ENCODE measurements at regions not wholly inside any gene's neighbourhood (a gene's known extent, or its start where the extent isn't known, plus 50 kb on each side); places are given as distances from the start of the nearest gene placed in this dataset.

DNA sequence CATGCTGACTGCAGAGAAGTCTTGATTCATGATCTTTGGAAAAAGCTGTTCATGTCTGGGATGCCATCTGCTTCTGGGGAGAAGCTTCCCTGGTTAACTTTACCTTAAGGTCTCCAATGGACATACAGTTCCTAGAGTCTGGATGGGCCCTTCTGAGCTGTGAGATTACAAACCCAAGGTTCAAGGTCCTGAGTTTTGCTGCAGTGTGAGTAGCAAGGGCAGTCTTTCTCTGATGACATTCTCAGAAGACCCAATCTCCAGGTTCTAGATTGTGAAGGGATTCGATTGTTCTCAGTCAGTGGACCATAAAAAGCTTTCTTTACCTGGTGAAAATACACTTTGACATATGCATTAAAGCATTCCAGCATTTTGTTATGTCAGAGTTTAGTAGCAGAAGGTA, 179.2 kb downstream of the AASDH start:
- Histone ChIP-seq H3K27ac (no peak overlapping the region), H3K4me3 (no peak overlapping the region), H3K27me3 (no peaks in the 10 kb centered on the region), H3K36me3 (no peaks in the 10 kb centered on the region), H3K9me3 (no peaks in the 10 kb centered on the region), H3K4me1 (no peaks in the 10 kb centered on the region)
- 50 to 89% methylated on average over 1 of the region's 1 CpG for WGBS, 2 donors (ENCODE audit: low coverage in 1 of 2)
- ATAC-seq: no peak
- TF ChIP-seq EP300 (IDR thresholded peaks at IDR 0.05): no peak
- no peak for TF ChIP-seq POLR2AphosphoS5 (IDR thresholded peaks at IDR 0.05)
- TF ChIP-seq, protein P1, sequence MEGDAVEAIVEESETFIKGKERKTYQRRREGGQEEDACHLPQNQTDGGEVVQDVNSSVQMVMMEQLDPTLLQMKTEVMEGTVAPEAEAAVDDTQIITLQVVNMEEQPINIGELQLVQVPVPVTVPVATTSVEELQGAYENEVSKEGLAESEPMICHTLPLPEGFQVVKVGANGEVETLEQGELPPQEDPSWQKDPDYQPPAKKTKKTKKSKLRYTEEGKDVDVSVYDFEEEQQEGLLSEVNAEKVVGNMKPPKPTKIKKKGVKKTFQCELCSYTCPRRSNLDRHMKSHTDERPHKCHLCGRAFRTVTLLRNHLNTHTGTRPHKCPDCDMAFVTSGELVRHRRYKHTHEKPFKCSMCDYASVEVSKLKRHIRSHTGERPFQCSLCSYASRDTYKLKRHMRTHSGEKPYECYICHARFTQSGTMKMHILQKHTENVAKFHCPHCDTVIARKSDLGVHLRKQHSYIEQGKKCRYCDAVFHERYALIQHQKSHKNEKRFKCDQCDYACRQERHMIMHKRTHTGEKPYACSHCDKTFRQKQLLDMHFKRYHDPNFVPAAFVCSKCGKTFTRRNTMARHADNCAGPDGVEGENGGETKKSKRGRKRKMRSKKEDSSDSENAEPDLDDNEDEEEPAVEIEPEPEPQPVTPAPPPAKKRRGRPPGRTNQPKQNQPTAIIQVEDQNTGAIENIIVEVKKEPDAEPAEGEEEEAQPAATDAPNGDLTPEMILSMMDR (IDR thresholded peaks at IDR 0.05): no peak
- TF ChIP-seq POLR2A (IDR thresholded peaks at IDR 0.05): no peak

- TF ChIP-seq POLR2A (IDR thresholded peaks at IDR 0.05): no peak
- TF ChIP-seq, protein P1 (IDR thresholded peaks at IDR 0.05): no peak
- TF ChIP-seq POLR2AphosphoS5 (IDR thresholded peaks at IDR 0.05): no peak
- TF ChIP-seq EP300 (IDR thresholded peaks at IDR 0.05): no peak
- H3K4me1 ChIP-seq: no peaks in the 10 kb centered on the region
- H3K36me3 ChIP-seq: no peaks in the 10 kb centered on the region
- ATAC-seq: no peak
- 84 to 89% methylated on average over 3 to 4 of the region's 4 CpGs for WGBS, 2 donors (ENCODE audit: low coverage in 1 of 2)
- H3K9me3 ChIP-seq: no peaks in the 10 kb centered on the region
- no peak overlapping the region for H3K4me3 ChIP-seq
- H3K27ac ChIP-seq: no peak overlapping the region
- no peaks in the 10 kb centered on the region for H3K27me3 ChIP-seq
Observed at GRCh38 chr4:56206258-56206657, 181.0 kb downstream of the AASDH start.

- ATAC-seq: no peak
- no peak overlapping the region for H3K4me3 ChIP-seq
- H3K27ac ChIP-seq: no peak overlapping the region
- WGBS, 2 donors (ENCODE audit: low coverage in 1 of 2): 67 to 77% methylated on average over 1 of the region's 1 CpG
- TF ChIP-seq POLR2AphosphoS5 (IDR thresholded peaks at IDR 0.05) (no peak), POLR2A (IDR thresholded peaks at IDR 0.05) (no peak), EP300 (IDR thresholded peaks at IDR 0.05) (no peak)
- TF ChIP-seq, protein P1 (IDR thresholded peaks at IDR 0.05): no peak
- peaks cover 0 to 9% (median under 1%) of the 10 kb centered on the region in 3 donors for H3K4me1 ChIP-seq
- no peaks in the 10 kb centered on the region for H3K36me3 ChIP-seq
- H3K9me3 ChIP-seq: no peaks in the 10 kb centered on the region
- H3K27me3 ChIP-seq: no peaks in the 10 kb centered on the region
Observed at GRCh38 chr4:56200275-56200674, 187.0 kb downstream of the AASDH start.

DNA sequence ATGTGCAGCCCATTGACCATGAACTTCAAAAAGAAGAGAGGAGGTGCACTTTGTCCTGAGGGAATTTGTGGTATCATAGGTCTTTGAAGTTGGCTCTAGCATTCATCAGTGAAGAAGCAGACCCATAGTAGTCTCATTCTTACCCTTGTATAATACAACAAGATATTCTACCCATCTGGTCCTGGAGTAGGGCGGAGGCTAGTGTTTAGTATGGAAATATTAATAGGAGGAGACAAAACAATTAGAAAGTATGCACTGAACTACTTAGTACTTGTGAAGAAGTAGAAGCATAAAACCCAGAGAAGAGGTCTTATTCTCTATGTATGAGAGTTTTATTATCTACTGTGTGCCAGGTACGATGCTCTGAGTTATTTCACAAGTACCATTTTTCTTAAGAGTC, 189.0 kb downstream of the AASDH start:
- H3K4me1 ChIP-seq: peaks cover 2 to 17% (median 2%) of the 10 kb centered on the region in 3 donors
- 93 to 100% methylated on average over 1 to 2 of the region's 2 CpGs for WGBS, 2 donors (ENCODE audit: low coverage in 1 of 2)
- H3K27me3 ChIP-seq: no peaks in the 10 kb centered on the region
- H3K4me3 ChIP-seq: no peak overlapping the region
- TF ChIP-seq POLR2AphosphoS5 (IDR thresholded peaks at IDR 0.05) (no peak), EP300 (IDR thresholded peaks at IDR 0.05) (no peak), POLR2A (IDR thresholded peaks at IDR 0.05) (no peak)
- TF ChIP-seq, protein P1 (IDR thresholded peaks at IDR 0.05): no peak
- H3K36me3 ChIP-seq: no peaks in the 10 kb centered on the region
- no peaks in the 10 kb centered on the region for H3K9me3 ChIP-seq
- no peak for ATAC-seq
- no peak overlapping the region for H3K27ac ChIP-seq

- H3K9me3 ChIP-seq: no peaks in the 10 kb centered on the region
- no peak for ATAC-seq
- no peaks in the 10 kb centered on the region for H3K27me3 ChIP-seq
- H3K4me1 ChIP-seq: peaks cover 2 to 17% (median 2%) of the 10 kb centered on the region in 3 donors
- no peak for TF ChIP-seq POLR2A (IDR thresholded peaks at IDR 0.05)
- TF ChIP-seq EP300 (IDR thresholded peaks at IDR 0.05): no peak
- no peak for TF ChIP-seq POLR2AphosphoS5 (IDR thresholded peaks at IDR 0.05)
- TF ChIP-seq, protein P1 (IDR thresholded peaks at IDR 0.05): no peak
- no peaks in the 10 kb centered on the region for H3K36me3 ChIP-seq
- no peak overlapping the region for H3K4me3 ChIP-seq
- no peak overlapping the region for H3K27ac ChIP-seq
- WGBS, 2 donors (ENCODE audit: low coverage in 1 of 2): 60 to 75% methylated on average over 1 to 3 of the region's 5 CpGs
Observed at GRCh38 chr4:56197387-56197786, 189.9 kb downstream of the AASDH start.

All from gastroesophageal sphincter (tissue), 4 donors.